SK-N-SH (cell line): ENCODE measurements at regions not wholly inside any gene's neighbourhood (a gene's known extent, or its start where the extent isn't known, plus 50 kb on each side); places are given as distances from the start of the nearest gene placed in this dataset.

Experiments
- CTCF ChIA-PET: fragments of 300-600, 350-600 bp; formaldehyde crosslinking; extraction: SDS; loops from one replicate; lab custom pipeline; 2021; lab: Yijun Ruan, JAX
- POLR2A ChIA-PET: fragments of 350-600 bp; sonication (Branson Sonifier 250); formaldehyde crosslinking; extraction: SDS; loops from one replicate; lab custom pipeline; 2020; ENCODE audit warnings: antibody characterized with exemption, inconsistent platforms; lab: Yijun Ruan, JAX
- DNase-seq: peaks from one replicate; pipeline ENCODE4 v3.0.0; 2012
- H2AFZ ChIP-seq: fragments of 200-600 bp; sonication (generic); 2 replicates; pipeline ENCODE4 v1.8.1; 2016; ENCODE audit warnings: antibody characterized with exemption, mild to moderate bottlenecking, low read depth
- H3F3A ChIP-seq: fragments of 200-600 bp; sonication (generic); replicated peaks from 2 replicates; pipeline ENCODE3; 2016; ENCODE audit warnings: antibody characterized with exemption, mild to moderate bottlenecking; ENCODE audit not compliant: insufficient read depth
- H3K27ac ChIP-seq, 2 experiments: fragments of 200-500 bp in 1 of 2; fragments of 200-600 bp in 1 of 2; sonication (Bioruptor generic) in 1 of 2; sonication (generic), shearing (Covaris generic) in 1 of 2; 2 replicates each; pipeline versions ENCODE4 v1.5.1 to v1.6.1; 2014 to 2016; ENCODE audit warnings: low read depth in 2 of 2, inconsistent platforms in 1 of 2, low read length in 1 of 2, mild to moderate bottlenecking in 1 of 2, mixed read lengths in 1 of 2
- H3K27me3 ChIP-seq: fragments of 200-600 bp; sonication (generic), shearing (Covaris generic); 2 replicates; pipeline ENCODE4 v1.6.1; 2016; ENCODE audit warnings: mixed run types; ENCODE audit not compliant: insufficient read depth
- H3K36me3 ChIP-seq, 2 experiments: fragments of 200-500 bp in 1 of 2; fragments of 200-600 bp in 1 of 2; sonication (Bioruptor generic) in 1 of 2; sonication (generic) in 1 of 2; replicated peaks in 1 of 2; 2 replicates each; pipeline versions ENCODE3 to v1.5.1; 2014 to 2016; ENCODE audit warnings: low read length in 1 of 2, mild to moderate bottlenecking in 1 of 2; ENCODE audit not compliant: insufficient read depth in 2 of 2, control insufficient read depth in 1 of 2
- H3K4me1 ChIP-seq, 2 experiments: fragments of 200-500 bp in 1 of 2; fragments of 200-600 bp in 1 of 2; sonication (Bioruptor generic) in 1 of 2; sonication (generic), shearing (Covaris generic) in 1 of 2; 2 replicates each; pipeline versions ENCODE4 v1.5.1 to v1.6.1; 2014 to 2016; ENCODE audit warnings: low read depth in 1 of 2, low read length in 1 of 2, mixed run types in 1 of 2; ENCODE audit not compliant: insufficient read depth in 2 of 2, control insufficient read depth in 1 of 2
- H3K4me2 ChIP-seq: fragments of 200-600 bp; sonication (generic), shearing (Covaris generic); 2 replicates; pipeline ENCODE4 v1.6.1; 2017; ENCODE audit warnings: mixed run types
- H3K4me3 ChIP-seq, 2 experiments: fragments of 200-500 bp in 1 of 2; fragments of 200-600 bp in 1 of 2; sonication (Bioruptor generic) in 1 of 2; sonication (generic), shearing (Covaris generic) in 1 of 2; 2 replicates each; pipeline versions ENCODE4 v1.5.1 to v1.8.1; 2014 to 2016; ENCODE audit warnings: low read depth in 2 of 2, inconsistent platforms in 1 of 2, low read length in 1 of 2, mild to moderate bottlenecking in 1 of 2, mixed read lengths in 1 of 2, moderate library complexity in 1 of 2
- H3K79me2 ChIP-seq: fragments of 200-600 bp; sonication (generic); 2 replicates; pipeline ENCODE4 v1.8.1; 2017; ENCODE audit warnings: mild to moderate bottlenecking; ENCODE audit not compliant: insufficient read depth
- H3K9ac ChIP-seq: fragments of 200-600 bp; sonication (generic); 2 replicates; pipeline ENCODE4 v1.6.1; 2017; ENCODE audit warnings: mixed run types
- H3K9me2 ChIP-seq: fragments of 200-600 bp; sonication (generic); 2 replicates; pipeline ENCODE4 v1.6.1; 2017; ENCODE audit warnings: mixed run types
- H3K9me3 ChIP-seq: fragments of 200-600 bp; sonication (generic); 2 replicates; pipeline ENCODE4 v1.6.1; 2017; ENCODE audit warnings: mixed run types, mild to moderate bottlenecking, moderate library complexity
- H4K20me1 ChIP-seq: fragments of 200-600 bp; sonication (generic); 2 replicates; pipeline ENCODE4 v1.6.1; 2017; ENCODE audit warnings: mild to moderate bottlenecking, mixed run types; ENCODE audit not compliant: insufficient read depth
- ELF1 ChIP-seq: IDR thresholded peaks from 2 replicates; pipeline ENCODE4 v1.4.0; 2012
- FOSL2 ChIP-seq: IDR thresholded peaks from 2 replicates; pipeline ENCODE4 v1.4.0; 2012; ENCODE audit warnings: low read depth, mild to moderate bottlenecking, moderate library complexity, borderline replicate concordance
- FOXJ3 ChIP-seq: sonication (generic); formaldehyde crosslinking; IDR thresholded peaks from 2 replicates; pipeline ENCODE4 v1.5.1; 2020; ENCODE audit warnings: mild to moderate bottlenecking, missing genetic modification reagents
- FOXM1 ChIP-seq: IDR thresholded peaks from 2 replicates; pipeline ENCODE4 v1.4.0; 2012; ENCODE audit warnings: low read depth, mild to moderate bottlenecking
- GATA2 ChIP-seq: sonication (generic); formaldehyde crosslinking; IDR thresholded peaks from 2 replicates; pipeline ENCODE4 v1.5.0; 2020; ENCODE audit warnings: mild to moderate bottlenecking, missing genetic modification reagents
- IRF3 ChIP-seq: fragments of 150-350 bp; IDR thresholded peaks from 2 replicates; pipeline ENCODE4 v1.6.1; 2016; ENCODE audit warnings: mild to moderate bottlenecking, low read depth, low read length
- MAX ChIP-seq: IDR thresholded peaks from 2 replicates; pipeline ENCODE4 v1.4.0; 2012; ENCODE audit warnings: low read depth
- REST ChIP-seq: IDR thresholded peaks from 2 replicates; pipeline ENCODE4 v1.6.1; 2012; ENCODE audit warnings: mild to moderate bottlenecking, low read depth, low read length, moderate library complexity
- RFX5 ChIP-seq: IDR thresholded peaks from 2 replicates; pipeline ENCODE4 v1.6.1; 2012; ENCODE audit warnings: mild to moderate bottlenecking, improper control_type of control experiment, low read length
- RXRA ChIP-seq: IDR thresholded peaks from 2 replicates; pipeline ENCODE4 v1.4.0; 2012; ENCODE audit warnings: low read depth, mild to moderate bottlenecking, borderline replicate concordance
- SIN3A ChIP-seq: IDR thresholded peaks from 2 replicates; pipeline ENCODE4 v1.6.1; 2012; ENCODE audit warnings: low read depth, mild to moderate bottlenecking, low read length, moderate library complexity, borderline replicate concordance
- SMC3 ChIP-seq: IDR thresholded peaks from 2 replicates; pipeline ENCODE4 v1.6.1; 2012; ENCODE audit warnings: low read depth, low read length, improper control_type of control experiment
- USF1 ChIP-seq: IDR thresholded peaks from 2 replicates; pipeline ENCODE4 v1.4.0; 2012; ENCODE audit warnings: low read depth, borderline replicate concordance
- USF2 ChIP-seq: fragments of 150-350 bp; IDR thresholded peaks from 2 replicates; pipeline ENCODE4 v1.6.1; 2017; ENCODE audit warnings: antibody characterized with exemption, low read length, low read depth, borderline replicate concordance
- WGBS: methylation state at CpG from one replicate; pipeline ENCODE4 v1.1.6; 2017; ENCODE audit warnings: low lambda C conversion rate; 5-methylcytosine and 5-hydroxymethylcytosine counted together

GRCh38 chr1:82373710-82374109, 573.0 kb downstream of the ADGRL2 start (continued):
- TF ChIP-seq REST: no peak
- TF ChIP-seq USF1: no peak
- no peak for TF ChIP-seq USF2
- no peak for TF ChIP-seq FOXM1
- no peak for TF ChIP-seq SMC3
- TF ChIP-seq MAX: no peak

GRCh38 chr1:82371844-82372498, 571.2 kb downstream of the ADGRL2 start:
- POLR2A ChIA-PET: no interaction called here

More at GRCh38 chr1:82371844-82372498, 571.2 kb downstream of the ADGRL2 start:
- Histone ChIP-seq H3K4me3 (no peak overlapping the region), H3K4me2 (no peak overlapping the region), H3K27me3 (no peaks in the 10 kb centered on the region), H4K20me1 (no peaks in the 10 kb centered on the region), H3K36me3 (no peaks in the 10 kb centered on the region), H3K9ac (no peak overlapping the region), H3F3A (no peaks in the 10 kb centered on the region), H3K79me2 (no peaks in the 10 kb centered on the region), H3K27ac (no peak overlapping the region), H3K9me2 (no peaks in the 10 kb centered on the region), H3K4me1 (no peaks in the 10 kb centered on the region), H2AFZ (no peak overlapping the region), H3K9me3 (no peaks in the 10 kb centered on the region)
- CTCF ChIA-PET: no interaction called here
- 60% methylated on average over 3 of the region's 3 CpGs for WGBS
- no peak for DNase-seq
- TF ChIP-seq SIN3A (no peak), MAX (no peak), RXRA (no peak), REST (no peak), IRF3 (no peak), FOXJ3 (CRISPR knock-in tag) (no peak), USF2 (no peak), RFX5 (no peak), FOSL2 (no peak), GATA2 (CRISPR knock-in tag) (no peak), FOXM1 (no peak), ELF1 (no peak)
